ENCODE measurements at regions not wholly inside any gene's neighbourhood (a gene's known extent, or its start where the extent isn't known, plus 50 kb on each side); places are given as distances from the start of the nearest gene placed in this dataset.
"Not testable (repeated sequence)": the region's sequence is repeated elsewhere in the genome, so short reads cannot be mapped to it uniquely, and the experiment has no call there.

- DNase-seq = no peak
- no peaks in the 10 kb centered on the region for H3K36me3 ChIP-seq
- no peak for TF ChIP-seq POLR2AphosphoS5 (IDR thresholded peaks at IDR 0.05)
- TF ChIP-seq POLR2A (IDR thresholded peaks at IDR 0.05) = no peak
- TF ChIP-seq CTCF (IDR thresholded peaks at IDR 0.05 in 8 of 11, conservative IDR thresholded peaks at IDR 0.05 in 3 of 11) = no peak
- no peaks in the 10 kb centered on the region for H3K4me1 ChIP-seq
- peaks cover 0 to 18% (median 0%) of the 10 kb centered on the region in 8 donors for H3K9me3 ChIP-seq
- H3K27ac ChIP-seq = no peak overlapping the region
- 29 to 64% (median 48%) methylated on average over 2 of the region's 2 CpGs for WGBS, 5 donors
- no peak overlapping the region for H3K4me3 ChIP-seq
- H3K27me3 ChIP-seq (replicated peaks in 1 of 7) = no peaks in the 10 kb centered on the region
- intact Hi-C loops (cut with DNase I; ENCODE audit: low total_unique reads) = no loop called here
Measured at GRCh38 chr12:87575906-87576305, 453.3 kb downstream of the C12orf50 start.

- 76 to 91% (median 83%) methylated on average over 4 of the region's 4 CpGs for WGBS, 5 donors
- H3K27me3 ChIP-seq (replicated peaks in 1 of 7); intact Hi-C loops (cut with DNase I; ENCODE audit: low total_unique reads); H3K36me3 ChIP-seq; H3K4me3 ChIP-seq; H3K27ac ChIP-seq; DNase-seq; H3K4me1 ChIP-seq: not testable (repeated sequence)
- H3K9me3 ChIP-seq = peaks cover 0 to 17% (median 2%) of the 10 kb centered on the region in 8 donors
Measured at GRCh38 chr12:87566918-87567317, 462.3 kb downstream of the C12orf50 start.

- no peak overlapping the region for H3K27ac ChIP-seq
- H3K4me3 ChIP-seq = no peak overlapping the region
- TF ChIP-seq CTCF (IDR thresholded peaks at IDR 0.05 in 8 of 11, conservative IDR thresholded peaks at IDR 0.05 in 3 of 11) = no peak
- no peak for TF ChIP-seq POLR2A (IDR thresholded peaks at IDR 0.05)
- TF ChIP-seq POLR2AphosphoS5 (IDR thresholded peaks at IDR 0.05) = no peak
- no peaks in the 10 kb centered on the region for H3K36me3 ChIP-seq
- 71 to 79% (median 75%) methylated on average over 5 of the region's 5 CpGs for WGBS, 5 donors
- intact Hi-C loops (cut with DNase I; ENCODE audit: low total_unique reads) = no loop called here
- DNase-seq = no peak
- no peaks in the 10 kb centered on the region for H3K4me1 ChIP-seq
- H3K9me3 ChIP-seq = peaks cover 0 to 13% (median 0%) of the 10 kb centered on the region in 8 donors
- H3K27me3 ChIP-seq (replicated peaks in 1 of 7) = no peaks in the 10 kb centered on the region
Measured at GRCh38 chr12:87556985-87557384, 472.2 kb downstream of the C12orf50 start.

- DNase-seq; H3K4me3 ChIP-seq; H3K27ac ChIP-seq; H3K36me3 ChIP-seq; H3K4me1 ChIP-seq; intact Hi-C loops (cut with DNase I; ENCODE audit: low total_unique reads); H3K27me3 ChIP-seq (replicated peaks in 1 of 7): not testable (repeated sequence)
- 71 to 81% (median 76%) methylated on average over 5 of the region's 5 CpGs for WGBS, 5 donors
- H3K9me3 ChIP-seq = peaks cover 0 to 16% (median 2%) of the 10 kb centered on the region in 8 donors
Measured at GRCh38 chr12:87531213-87531612, 498.0 kb downstream of the C12orf50 start.

GRCh38 chr12:87529413-87529812 lies 499.8 kb downstream of the C12orf50 start:
- intact Hi-C loops (cut with DNase I; ENCODE audit: low total_unique reads) = no loop called here
- 84 to 98% (median 94%) methylated on average over 1 of the region's 1 CpG for WGBS, 5 donors

More at GRCh38 chr12:87529413-87529812, 499.8 kb downstream of the C12orf50 start:
- H3K36me3 ChIP-seq = no peaks in the 10 kb centered on the region
- H3K4me3 ChIP-seq = no peak overlapping the region
- H3K27me3 ChIP-seq (replicated peaks in 1 of 7) = no peaks in the 10 kb centered on the region
- no peak overlapping the region for H3K27ac ChIP-seq
- DNase-seq = no peak
- peaks cover 0 to 12% (median 0%) of the 10 kb centered on the region in 8 donors for H3K9me3 ChIP-seq
- no peaks in the 10 kb centered on the region for H3K4me1 ChIP-seq
- TF ChIP-seq POLR2AphosphoS5 (IDR thresholded peaks at IDR 0.05) (no peak), POLR2A (IDR thresholded peaks at IDR 0.05) (no peak), CTCF (IDR thresholded peaks at IDR 0.05 in 8 of 11, conservative IDR thresholded peaks at IDR 0.05 in 3 of 11) (no peak)
